B cell (primary cell): ENCODE measurements at regions not wholly inside any gene's neighbourhood (a gene's known extent, or its start where the extent isn't known, plus 50 kb on each side); places are given as distances from the start of the nearest gene placed in this dataset.

ENCODE experiments used
- ATAC-seq: fragments of 200-7000 bp; cut with Tn5 transposase; one replicate; pipeline ENCODE4 v1.10.0; 2021; ENCODE audit warnings: low read depth, mild to moderate bottlenecking, moderate number of reproducible peaks, moderate library complexity
- CTCF ChIA-PET: fragments of 350-600 bp; sonication (Branson Sonifier 250); formaldehyde crosslinking; loops from one replicate; lab custom pipeline; 2021; ENCODE audit warnings: antibody characterized with exemption, inconsistent platforms; lab: Charles Lee
- POLR2A ChIA-PET: fragments of 350-600 bp; sonication (Branson Sonifier 250); formaldehyde crosslinking; loops from one replicate; lab custom pipeline; 2021; ENCODE audit warnings: antibody characterized with exemption; lab: Charles Lee
- DNase-seq: peaks from one replicate; pipeline ENCODE4 v3.0.0; 2013
- H2AFZ ChIP-seq: 2 replicates; pipeline ENCODE4 v1.6.1; 2012; ENCODE audit warnings: mild to moderate bottlenecking, low read depth, low read length; ENCODE audit not compliant: insufficient read depth, poor library complexity, severe bottlenecking
- H3K27ac ChIP-seq, 2 donors: 1 replicate in 1 of 2; 2 replicates in 1 of 2; pipeline ENCODE4 v1.5.1; 2012 to 2013; ENCODE audit warnings: low read length in 2 of 2, mild to moderate bottlenecking in 2 of 2, moderate library complexity in 1 of 2
- H3K27me3 ChIP-seq, 4 experiments: fragments of 200-600 bp in 1 of 4; sonication (generic) in 1 of 4; replicated peaks in 1 of 4; 1 replicate in 2 of 4; 2 replicates in 2 of 4; pipeline versions ENCODE4 v1.6.1 to v1.7.0; 2013 to 2016; ENCODE audit warnings: low read length in 3 of 4, mild to moderate bottlenecking in 2 of 4, mixed read lengths in 1 of 4, moderate library complexity in 1 of 4; ENCODE audit not compliant: insufficient read depth in 4 of 4, control insufficient read depth in 3 of 4; ENCODE audit errors: control extremely low read depth in 1 of 4
- H3K36me3 ChIP-seq, 2 experiments: replicated peaks in 1 of 2; 1 replicate in 1 of 2; 2 replicates in 1 of 2; pipeline versions ENCODE4 v1.6.1 to v1.7.1; 2013; ENCODE audit warnings: low read length in 1 of 2; ENCODE audit not compliant: insufficient read depth in 2 of 2, control insufficient read depth in 1 of 2; ENCODE audit errors: control extremely low read depth in 1 of 2, extremely low read depth in 1 of 2
- H3K4me1 ChIP-seq, 2 donors: fragments of 200-600 bp in 1 of 2; sonication (generic) in 1 of 2; 1 replicate in 1 of 2; 2 replicates in 1 of 2; pipeline versions ENCODE4 v1.5.1 to v1.6.1; 2013 to 2017; ENCODE audit warnings: low read length in 2 of 2; ENCODE audit not compliant: control insufficient read depth in 2 of 2, insufficient read depth in 2 of 2
- H3K4me2 ChIP-seq: replicated peaks from 2 replicates; pipeline ENCODE3; 2012; ENCODE audit warnings: mild to moderate bottlenecking, low read depth, low read length; ENCODE audit not compliant: poor library complexity, severe bottlenecking
- H3K4me3 ChIP-seq, 5 experiments: fragments of 200-600 bp in 1 of 5; sonication (generic) in 1 of 5; 1 replicate in 3 of 5; 2 replicates in 2 of 5; pipeline versions ENCODE4 v1.5.1 to v1.7.0; 2011 to 2016; ENCODE audit warnings: low read length in 4 of 5, mild to moderate bottlenecking in 4 of 5, low read depth in 2 of 5, control low read depth in 1 of 5, moderate library complexity in 1 of 5; ENCODE audit not compliant: insufficient read depth in 1 of 5; ENCODE audit errors: control extremely low read depth in 1 of 5, extremely low read depth in 1 of 5
- H3K79me2 ChIP-seq: fragments of 200-600 bp; sonication (generic); one replicate; pipeline ENCODE4 v1.6.0; 2016; ENCODE audit warnings: low read length; ENCODE audit not compliant: control insufficient read depth, insufficient read depth
- H3K9ac ChIP-seq: fragments of 200-600 bp; sonication (generic); 2 replicates; pipeline ENCODE4 v1.6.1; 2017; ENCODE audit warnings: mild to moderate bottlenecking, low read length, moderate library complexity
- H3K9me3 ChIP-seq, 3 donors: one replicate each; pipeline versions ENCODE4 v1.6.1 to v1.7.1; 2013; ENCODE audit warnings: low read length in 2 of 3; ENCODE audit not compliant: control insufficient read depth in 2 of 3, insufficient read depth in 1 of 3; ENCODE audit errors: control extremely low read depth in 1 of 3
- H4K20me1 ChIP-seq: 2 replicates; pipeline ENCODE4 v1.6.0; 2012; ENCODE audit warnings: mild to moderate bottlenecking, low read length; ENCODE audit not compliant: insufficient read depth, control insufficient read depth, poor library complexity, severe bottlenecking
- H3K27ac Mint-ChIP-seq: one replicate; pipeline ENCODE4 v1.8.0; 2021; ENCODE audit warnings: mixed read lengths
- H3K27me3 Mint-ChIP-seq: one replicate; pipeline ENCODE4 v1.8.0; 2021; ENCODE audit warnings: mixed read lengths
- H3K4me1 Mint-ChIP-seq: one replicate; pipeline ENCODE4 v1.8.0; 2021; ENCODE audit warnings: mixed read lengths
- H3K4me3 Mint-ChIP-seq: one replicate; pipeline ENCODE4 v1.8.0; 2021; ENCODE audit warnings: mixed read lengths
- H3K9me3 Mint-ChIP-seq: one replicate; pipeline ENCODE4 v1.8.0; 2022; ENCODE audit warnings: mixed read lengths; ENCODE audit not compliant: insufficient read depth
- EZH2 ChIP-seq: IDR thresholded peaks from 2 replicates; pipeline ENCODE4 v1.6.1; 2012; ENCODE audit warnings: borderline replicate concordance, low read depth, mild to moderate bottlenecking, moderate library complexity, low read length; ENCODE audit not compliant: insufficient read depth, poor library complexity, severe bottlenecking
- WGBS: methylation state at CpG from one replicate; pipeline ENCODE4 v1.1.5; 2013; ENCODE audit warnings: missing lambda C conversion rate; ENCODE audit not compliant: insufficient coverage; 5-methylcytosine and 5-hydroxymethylcytosine counted together
- intact Hi-C: fragments of 100-400 bp; cut with micrococcal nuclease; formaldehyde crosslinking; loops from one replicate; pipeline ENCODE4 v1.10.0; 2022
- TF ChIP-seq, protein P1 (sequence below): fragments of 200-600 bp; IDR thresholded peaks from one replicate; pipeline ENCODE4 v1.8.0; 2022; ENCODE audit warnings: antibody characterized with exemption, mild to moderate bottlenecking

DNA sequence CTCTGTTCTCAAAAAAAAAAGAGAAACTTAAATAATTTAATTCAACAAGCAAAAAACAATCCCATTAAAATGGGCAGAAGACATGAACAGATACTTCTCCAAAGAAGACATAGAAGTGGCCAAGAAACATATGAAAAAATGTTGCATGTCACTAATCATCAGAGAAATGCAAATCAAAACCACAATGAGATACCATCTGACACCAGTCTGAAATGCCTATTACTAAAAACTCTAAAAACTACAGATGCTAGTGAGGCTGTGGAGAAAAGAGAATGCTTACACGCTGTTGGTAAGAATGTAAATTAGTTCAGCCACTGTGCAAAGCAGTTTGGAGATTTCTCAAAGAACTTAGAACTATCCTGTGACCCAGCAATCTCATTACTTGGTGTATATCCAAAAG lies 382.9 kb downstream of the OTOL1 start:
- H3K27me3 Mint-ChIP-seq = no peaks in the 10 kb centered on the region
- H3K4me3 Mint-ChIP-seq = no peak overlapping the region
- Histone ChIP-seq H3K27me3 (no peaks in the 10 kb centered on the region), H3K4me1 (no peaks in the 10 kb centered on the region), H3K27ac (no peak overlapping the region), H3K79me2 (no peaks in the 10 kb centered on the region), H3K4me3 (no peak overlapping the region), H3K9me3 (peaks cover 0 to 9% (median 1%) of the 10 kb centered on the region in 3 donors), H3K9ac (no peak overlapping the region), H2AFZ (no peak overlapping the region), H4K20me1 (no peaks in the 10 kb centered on the region), H3K4me2 (no peak overlapping the region), H3K36me3 (no peaks in the 10 kb centered on the region)
- CTCF ChIA-PET = no interaction called here
- WGBS = no CpG with 5 or more reads among the region's 1 CpG
- ATAC-seq (no peak), DNase-seq (no peak)
- TF ChIP-seq, protein P1, sequence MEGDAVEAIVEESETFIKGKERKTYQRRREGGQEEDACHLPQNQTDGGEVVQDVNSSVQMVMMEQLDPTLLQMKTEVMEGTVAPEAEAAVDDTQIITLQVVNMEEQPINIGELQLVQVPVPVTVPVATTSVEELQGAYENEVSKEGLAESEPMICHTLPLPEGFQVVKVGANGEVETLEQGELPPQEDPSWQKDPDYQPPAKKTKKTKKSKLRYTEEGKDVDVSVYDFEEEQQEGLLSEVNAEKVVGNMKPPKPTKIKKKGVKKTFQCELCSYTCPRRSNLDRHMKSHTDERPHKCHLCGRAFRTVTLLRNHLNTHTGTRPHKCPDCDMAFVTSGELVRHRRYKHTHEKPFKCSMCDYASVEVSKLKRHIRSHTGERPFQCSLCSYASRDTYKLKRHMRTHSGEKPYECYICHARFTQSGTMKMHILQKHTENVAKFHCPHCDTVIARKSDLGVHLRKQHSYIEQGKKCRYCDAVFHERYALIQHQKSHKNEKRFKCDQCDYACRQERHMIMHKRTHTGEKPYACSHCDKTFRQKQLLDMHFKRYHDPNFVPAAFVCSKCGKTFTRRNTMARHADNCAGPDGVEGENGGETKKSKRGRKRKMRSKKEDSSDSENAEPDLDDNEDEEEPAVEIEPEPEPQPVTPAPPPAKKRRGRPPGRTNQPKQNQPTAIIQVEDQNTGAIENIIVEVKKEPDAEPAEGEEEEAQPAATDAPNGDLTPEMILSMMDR = no peak
- no peak for TF ChIP-seq EZH2
- POLR2A ChIA-PET = no interaction called here
- H3K9me3 Mint-ChIP-seq = peaks cover 14% of the 10 kb centered on the region
- intact Hi-C loops = no loop called here
- H3K27ac Mint-ChIP-seq = no peak overlapping the region
- no peaks in the 10 kb centered on the region for H3K4me1 Mint-ChIP-seq

DNA sequence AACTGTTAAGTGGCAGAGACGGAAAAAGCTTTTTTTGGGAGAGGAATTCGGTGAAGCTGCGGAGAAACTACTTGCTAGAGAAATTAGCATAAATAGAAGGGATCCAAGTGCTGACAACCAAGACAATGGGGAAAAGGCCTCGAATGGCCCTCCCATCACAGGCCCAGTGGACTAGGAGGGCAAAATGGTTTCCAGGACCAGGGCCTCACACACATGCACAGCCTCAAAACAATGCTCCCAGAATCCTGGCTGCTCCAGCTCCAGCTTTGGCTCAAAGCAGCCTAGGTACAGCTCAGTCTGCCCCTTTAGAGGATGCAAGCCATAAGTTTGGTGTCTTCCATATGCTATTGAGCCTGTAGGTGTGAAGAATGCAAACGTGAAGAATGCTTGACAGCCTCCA lies 388.2 kb downstream of the OTOL1 start:
- Histone ChIP-seq H4K20me1 (no peaks in the 10 kb centered on the region), H3K27me3 (no peaks in the 10 kb centered on the region), H3K36me3 (no peaks in the 10 kb centered on the region), H3K4me3 (no peak overlapping the region), H2AFZ (no peak overlapping the region), H3K79me2 (no peaks in the 10 kb centered on the region), H3K9ac (no peak overlapping the region), H3K27ac (no peak overlapping the region), H3K4me1 (no peaks in the 10 kb centered on the region), H3K9me3 (peaks cover 0 to 12% (median 1%) of the 10 kb centered on the region in 3 donors), H3K4me2 (no peak overlapping the region)
- TF ChIP-seq, protein P1 = no peak
- no peak for TF ChIP-seq EZH2
- ChIA-PET POLR2A (no interaction called here), CTCF (no interaction called here)
- no peaks in the 10 kb centered on the region for H3K27me3 Mint-ChIP-seq
- H3K4me3 Mint-ChIP-seq = no peak overlapping the region
- intact Hi-C loops = no loop called here
- H3K9me3 Mint-ChIP-seq = peaks cover 6% of the 10 kb centered on the region
- DNase-seq = no peak
- H3K4me1 Mint-ChIP-seq = no peaks in the 10 kb centered on the region
- 75% methylated on average over 2 of the region's 5 CpGs for WGBS
- no peak overlapping the region for H3K27ac Mint-ChIP-seq
- ATAC-seq = no peak
